Hematopoietic multipotent progenitor cell treated with erythropoietin and hydrocortisone succinate and interleukin-3 and kit ligand, for 4 days (in vitro differentiated cells): ENCODE measurements at regions not wholly inside any gene's neighbourhood (a gene's known extent, or its start where the extent isn't known, plus 50 kb on each side); places are given as distances from the start of the nearest gene placed in this dataset.

ENCODE experiments used
- DNase-seq: peaks from one replicate; pipeline ENCODE4 v3.0.0-alpha.2; 2015

GRCh38 chr2:18373664-18374063 lies 186.8 kb downstream of the RDH14 start:
- no peak for DNase-seq

GRCh38 chr2:18373081-18373480 lies 187.4 kb downstream of the RDH14 start:
- DNase-seq = no peak

GRCh38 chr2:18372641-18373040 lies 187.8 kb downstream of the RDH14 start:
- DNase-seq = no peak

GRCh38 chr2:18369760-18370159 lies 190.7 kb downstream of the RDH14 start:
- no peak for DNase-seq

GRCh38 chr2:18368008-18368407 lies 192.4 kb downstream of the RDH14 start:
- DNase-seq = no peak

- DNase-seq = no peak
These were observed 195.1 kb downstream of the RDH14 start for GRCh38 chr2:18365342-18365741.

GRCh38 chr2:18363348-18363747 lies 197.1 kb downstream of the RDH14 start:
- DNase-seq = no peak

- DNase-seq = no peak
These were observed 197.8 kb downstream of the RDH14 start for GRCh38 chr2:18362696-18363095.

- DNase-seq = no peak
These were observed 202.9 kb downstream of the RDH14 start for GRCh38 chr2:18357537-18357936.

GRCh38 chr2:18356676-18357075 lies 203.8 kb downstream of the RDH14 start:
- DNase-seq = no peak

GRCh38 chr2:18349421-18349820 lies 211.0 kb downstream of the RDH14 start:
- DNase-seq = no peak

- no peak for DNase-seq
These were observed 213.6 kb downstream of the RDH14 start for GRCh38 chr2:18346874-18347273.

GRCh38 chr2:18346344-18346743 lies 214.1 kb downstream of the RDH14 start:
- DNase-seq = no peak

GRCh38 chr2:18345848-18346247 lies 214.6 kb downstream of the RDH14 start:
- DNase-seq = no peak

GRCh38 chr2:18342901-18343300 lies 217.6 kb downstream of the RDH14 start:
- no peak for DNase-seq

- no peak for DNase-seq
These were observed 221.1 kb downstream of the RDH14 start for GRCh38 chr2:18339326-18339725.

GRCh38 chr2:18336975-18337374 lies 223.5 kb downstream of the RDH14 start:
- peak; percentile 3 for DNase-seq

GRCh38 chr2:18332477-18332876 lies 228.0 kb downstream of the RDH14 start:
- no peak for DNase-seq

- DNase-seq = no peak
These were observed 235.3 kb downstream of the RDH14 start for GRCh38 chr2:18325118-18325517.

- peak; percentile 10 for DNase-seq
These were observed 240.5 kb downstream of the RDH14 start for GRCh38 chr2:18319987-18320386.

GRCh38 chr2:18317017-18317416 lies 243.4 kb downstream of the RDH14 start:
- no peak for DNase-seq

- DNase-seq = no peak
These were observed 247.6 kb downstream of the RDH14 start for GRCh38 chr2:18312818-18313217.

- DNase-seq = no peak
These were observed 248.8 kb downstream of the RDH14 start for GRCh38 chr2:18311420-18312195.

- DNase-seq = no peak
These were observed 250.8 kb downstream of the RDH14 start for GRCh38 chr2:18309627-18310026.

- DNase-seq = no peak
These were observed 251.3 kb downstream of the RDH14 start for GRCh38 chr2:18309188-18309587.
